ENCODE measurements at regions not wholly inside any gene's neighbourhood (a gene's known extent, or its start where the extent isn't known, plus 50 kb on each side); places are given as distances from the start of the nearest gene placed in this dataset.

- Mint-ChIP-seq H3K27me3 (ENCODE audit: insufficient read depth, low read depth) (peaks cover 12% of the 10 kb centered on the region), H3K27ac (peak overlapping the region; percentile 17), H3K4me1 (peaks cover 15% of the 10 kb centered on the region), H3K4me3 (no peak overlapping the region), H3K36me3 (peaks cover 2% of the 10 kb centered on the region), H3K9me3 (peaks cover 2% of the 10 kb centered on the region)
- H3K9ac ChIP-seq: no peak overlapping the region
- DNase-seq (ENCODE audit: low spot score): no peak
- peak overlapping the region; percentile 77 for H2AFZ ChIP-seq (replicated peaks)
- peak overlapping the region; percentile 13 for H3K4me2 ChIP-seq
- no peaks in the 10 kb centered on the region for H3K36me3 ChIP-seq
- H3F3A ChIP-seq (ENCODE audit: low read depth): no peaks in the 10 kb centered on the region
- no peak for TF ChIP-seq CTCF (IDR thresholded peaks at IDR 0.05)
- no peak for TF ChIP-seq EZH2 (IDR thresholded peaks at IDR 0.05)
- no peak for TF ChIP-seq EZH2phosphoT487 (IDR thresholded peaks at IDR 0.05)
- peaks cover 2% of the 10 kb centered on the region for H3K9me3 ChIP-seq (ENCODE audit: low read depth)
- H3K4me1 ChIP-seq: peaks cover 6% of the 10 kb centered on the region
- H3K4me3 ChIP-seq: no peak overlapping the region
- no peaks in the 10 kb centered on the region for H4K20me1 ChIP-seq (ENCODE audit: low read depth)
- no peaks in the 10 kb centered on the region for H3K79me2 ChIP-seq (ENCODE audit: low read depth)
- H3K27ac ChIP-seq: no peak overlapping the region
- no peaks in the 10 kb centered on the region for H3K27me3 ChIP-seq
These were observed 129.1 kb downstream of the TSN start for GRCh38 chr2:121884511-121884921.

- no peak overlapping the region for H3K4me2 ChIP-seq
- Mint-ChIP-seq H3K9me3 (peaks cover under 1% of the 10 kb centered on the region), H3K27me3 (ENCODE audit: insufficient read depth, low read depth) (peaks cover 11% of the 10 kb centered on the region), H3K4me1 (peaks cover 15% of the 10 kb centered on the region), H3K4me3 (no peak overlapping the region), H3K27ac (peak overlapping the region; percentile 28), H3K36me3 (peaks cover 2% of the 10 kb centered on the region)
- no peaks in the 10 kb centered on the region for H3K9me3 ChIP-seq (ENCODE audit: low read depth)
- no peak overlapping the region for H3K9ac ChIP-seq
- TF ChIP-seq CTCF (IDR thresholded peaks at IDR 0.05) (no peak), EZH2 (IDR thresholded peaks at IDR 0.05) (no peak), EZH2phosphoT487 (IDR thresholded peaks at IDR 0.05) (no peak)
- no peak overlapping the region for H3K4me3 ChIP-seq
- no peaks in the 10 kb centered on the region for H3F3A ChIP-seq (ENCODE audit: low read depth)
- no peaks in the 10 kb centered on the region for H3K79me2 ChIP-seq (ENCODE audit: low read depth)
- H2AFZ ChIP-seq (replicated peaks): no peak overlapping the region
- no peak for DNase-seq (ENCODE audit: low spot score)
- no peaks in the 10 kb centered on the region for H4K20me1 ChIP-seq (ENCODE audit: low read depth)
- H3K36me3 ChIP-seq: no peaks in the 10 kb centered on the region
- H3K27ac ChIP-seq: no peak overlapping the region
- H3K4me1 ChIP-seq: peaks cover 6% of the 10 kb centered on the region
- no peaks in the 10 kb centered on the region for H3K27me3 ChIP-seq
These were observed 130.6 kb downstream of the TSN start for GRCh38 chr2:121886059-121886458.

- H3K79me2 ChIP-seq (ENCODE audit: low read depth): no peaks in the 10 kb centered on the region
- H3K9me3 ChIP-seq (ENCODE audit: low read depth): no peaks in the 10 kb centered on the region
- peaks cover 6% of the 10 kb centered on the region for H3K4me1 ChIP-seq
- Mint-ChIP-seq H3K4me3 (no peak overlapping the region), H3K27me3 (ENCODE audit: insufficient read depth, low read depth) (peaks cover 11% of the 10 kb centered on the region), H3K27ac (peak overlapping the region; percentile 68), H3K4me1 (peaks cover 18% of the 10 kb centered on the region), H3K36me3 (peaks cover 6% of the 10 kb centered on the region), H3K9me3 (peaks cover 8% of the 10 kb centered on the region)
- no peak overlapping the region for H3K4me2 ChIP-seq
- H4K20me1 ChIP-seq (ENCODE audit: low read depth): no peaks in the 10 kb centered on the region
- no peaks in the 10 kb centered on the region for H3K36me3 ChIP-seq
- H3F3A ChIP-seq (ENCODE audit: low read depth): no peaks in the 10 kb centered on the region
- no peak overlapping the region for H3K27ac ChIP-seq
- DNase-seq (ENCODE audit: low spot score): no peak
- TF ChIP-seq EZH2 (IDR thresholded peaks at IDR 0.05): no peak
- no peak overlapping the region for H3K4me3 ChIP-seq
- H3K27me3 ChIP-seq: no peaks in the 10 kb centered on the region
- H3K9ac ChIP-seq: no peak overlapping the region
- no peak overlapping the region for H2AFZ ChIP-seq (replicated peaks)
These were observed 132.2 kb downstream of the TSN start for GRCh38 chr2:121887513-121888188.

- Mint-ChIP-seq H3K4me1 (peaks cover 18% of the 10 kb centered on the region), H3K27me3 (ENCODE audit: insufficient read depth, low read depth) (peaks cover 11% of the 10 kb centered on the region), H3K4me3 (no peak overlapping the region), H3K27ac (peak overlapping the region; percentile 68), H3K9me3 (peaks cover 9% of the 10 kb centered on the region), H3K36me3 (peaks cover 6% of the 10 kb centered on the region)
- H3K9me3 ChIP-seq (ENCODE audit: low read depth): no peaks in the 10 kb centered on the region
- H3K9ac ChIP-seq: no peak overlapping the region
- H3K4me1 ChIP-seq: peaks cover 6% of the 10 kb centered on the region
- H4K20me1 ChIP-seq (ENCODE audit: low read depth): no peaks in the 10 kb centered on the region
- H3K27me3 ChIP-seq: no peaks in the 10 kb centered on the region
- H3K4me2 ChIP-seq: no peak overlapping the region
- H3K36me3 ChIP-seq: no peaks in the 10 kb centered on the region
- H3F3A ChIP-seq (ENCODE audit: low read depth): no peaks in the 10 kb centered on the region
- no peak overlapping the region for H3K27ac ChIP-seq
- DNase-seq (ENCODE audit: low spot score): no peak
- TF ChIP-seq EZH2phosphoT487 (IDR thresholded peaks at IDR 0.05) (no peak), EZH2 (IDR thresholded peaks at IDR 0.05) (no peak), CTCF (IDR thresholded peaks at IDR 0.05) (peak; percentile 45)
- no peak overlapping the region for H2AFZ ChIP-seq (replicated peaks)
- no peaks in the 10 kb centered on the region for H3K79me2 ChIP-seq (ENCODE audit: low read depth)
- H3K4me3 ChIP-seq: no peak overlapping the region
These were observed 132.7 kb downstream of the TSN start for GRCh38 chr2:121888189-121888557.

Data from neural progenitor cell (in vitro differentiated cells).